DOHH2 (cell line): ENCODE measurements at regions not wholly inside any gene's neighbourhood (a gene's known extent, or its start where the extent isn't known, plus 50 kb on each side); places are given as distances from the start of the nearest gene placed in this dataset.

ENCODE experiments used
- H3F3A ChIP-seq: fragments of 200-600 bp; sonication (generic), shearing (Covaris generic); 2 replicates; pipeline ENCODE4 v1.6.0; 2016; ENCODE audit warnings: antibody characterized with exemption, mild to moderate bottlenecking; ENCODE audit not compliant: control insufficient read depth, insufficient read depth
- H3K27ac ChIP-seq: fragments of 200-600 bp; sonication (generic); 2 replicates; pipeline ENCODE4 v1.5.1; 2014; ENCODE audit warnings: low read depth, mild to moderate bottlenecking, low read length, moderate library complexity
- H3K27me3 ChIP-seq: fragments of 200-600 bp; sonication (generic); 2 replicates; pipeline ENCODE4 v1.6.1; 2014; ENCODE audit warnings: mild to moderate bottlenecking, low read length, mixed read lengths; ENCODE audit not compliant: control insufficient read depth
- H3K36me3 ChIP-seq: fragments of 200-600 bp; sonication (generic); 2 replicates; pipeline ENCODE4 v1.6.1; 2014; ENCODE audit warnings: mild to moderate bottlenecking, low read length, moderate library complexity, mixed read lengths; ENCODE audit not compliant: control insufficient read depth
- H3K4me1 ChIP-seq: fragments of 200-600 bp; sonication (generic); 2 replicates; pipeline ENCODE4 v1.6.1; 2014; ENCODE audit warnings: mild to moderate bottlenecking, low read length, mixed read lengths; ENCODE audit not compliant: control insufficient read depth
- H3K4me2 ChIP-seq: fragments of 200-600 bp; sonication (generic); 2 replicates; pipeline ENCODE4 v1.6.0; 2014; ENCODE audit warnings: mild to moderate bottlenecking, low read length, moderate library complexity
- H3K4me3 ChIP-seq: fragments of 200-600 bp; sonication (generic); 2 replicates; pipeline ENCODE4 v1.5.1; 2014; ENCODE audit warnings: mild to moderate bottlenecking, low read length, mixed read lengths
- H3K79me2 ChIP-seq: fragments of 200-600 bp; sonication (generic); 2 replicates; pipeline ENCODE4 v1.6.1; 2014; ENCODE audit warnings: mild to moderate bottlenecking, low read length, mixed read lengths; ENCODE audit not compliant: control insufficient read depth
- H3K9me2 ChIP-seq: fragments of 200-600 bp; sonication (generic); replicated peaks from 2 replicates; pipeline ENCODE4 v1.6.1; 2014; ENCODE audit warnings: mild to moderate bottlenecking, low read length, mixed read lengths; ENCODE audit not compliant: control insufficient read depth
- H3K9me3 ChIP-seq: fragments of 200-600 bp; sonication (generic); 2 replicates; pipeline ENCODE4 v1.6.1; 2014; ENCODE audit warnings: antibody characterized with exemption, low read length, mixed read lengths; ENCODE audit not compliant: control insufficient read depth, insufficient read depth
- H4K20me1 ChIP-seq: fragments of 200-600 bp; sonication (generic); 2 replicates; pipeline ENCODE4 v1.6.0; 2014; ENCODE audit warnings: low read depth, mild to moderate bottlenecking, antibody characterized with exemption, low read length, moderate library complexity; ENCODE audit not compliant: control insufficient read depth, insufficient read depth
- EZH2phosphoT487 ChIP-seq: fragments of 200-600 bp; sonication (generic); IDR thresholded peaks from 2 replicates; pipeline ENCODE4 v1.6.1; 2017; ENCODE audit warnings: borderline replicate concordance, mild to moderate bottlenecking, antibody characterized with exemption, low read length, moderate library complexity, mixed read lengths
- TF ChIP-seq, protein P1 (sequence below): fragments of 200-600 bp; sonication (generic); IDR thresholded peaks from one replicate; pipeline ENCODE4 v1.5.1; 2014; ENCODE audit warnings: antibody characterized with exemption, mild to moderate bottlenecking, low read depth, low read length; ENCODE audit not compliant: poor library complexity, severe bottlenecking

DNA sequence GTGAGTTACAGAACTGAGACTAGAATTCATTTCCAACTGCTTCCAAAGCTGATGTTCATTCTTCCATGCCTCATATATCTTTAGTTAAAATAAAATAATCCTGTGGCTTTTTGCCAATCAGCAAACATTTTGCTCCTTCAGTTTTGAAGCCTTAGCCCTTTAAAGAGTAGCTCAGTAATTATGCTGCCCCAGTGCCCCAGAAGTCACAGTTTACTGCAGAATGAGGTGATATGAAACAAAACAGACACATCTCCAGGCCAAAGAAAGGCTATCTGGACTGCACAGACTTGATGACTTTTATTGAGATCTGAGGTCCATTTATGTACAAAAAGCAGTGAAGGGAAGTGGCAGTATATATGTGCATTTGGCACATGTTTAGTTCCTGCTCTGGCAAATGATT, 285.8 kb upstream of the ZNF462 start:
- TF ChIP-seq, protein P1, sequence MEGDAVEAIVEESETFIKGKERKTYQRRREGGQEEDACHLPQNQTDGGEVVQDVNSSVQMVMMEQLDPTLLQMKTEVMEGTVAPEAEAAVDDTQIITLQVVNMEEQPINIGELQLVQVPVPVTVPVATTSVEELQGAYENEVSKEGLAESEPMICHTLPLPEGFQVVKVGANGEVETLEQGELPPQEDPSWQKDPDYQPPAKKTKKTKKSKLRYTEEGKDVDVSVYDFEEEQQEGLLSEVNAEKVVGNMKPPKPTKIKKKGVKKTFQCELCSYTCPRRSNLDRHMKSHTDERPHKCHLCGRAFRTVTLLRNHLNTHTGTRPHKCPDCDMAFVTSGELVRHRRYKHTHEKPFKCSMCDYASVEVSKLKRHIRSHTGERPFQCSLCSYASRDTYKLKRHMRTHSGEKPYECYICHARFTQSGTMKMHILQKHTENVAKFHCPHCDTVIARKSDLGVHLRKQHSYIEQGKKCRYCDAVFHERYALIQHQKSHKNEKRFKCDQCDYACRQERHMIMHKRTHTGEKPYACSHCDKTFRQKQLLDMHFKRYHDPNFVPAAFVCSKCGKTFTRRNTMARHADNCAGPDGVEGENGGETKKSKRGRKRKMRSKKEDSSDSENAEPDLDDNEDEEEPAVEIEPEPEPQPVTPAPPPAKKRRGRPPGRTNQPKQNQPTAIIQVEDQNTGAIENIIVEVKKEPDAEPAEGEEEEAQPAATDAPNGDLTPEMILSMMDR: no peak
- no peak for TF ChIP-seq EZH2phosphoT487
- no peak overlapping the region for H3K27ac ChIP-seq
- no peaks in the 10 kb centered on the region for H3K27me3 ChIP-seq
- no peaks in the 10 kb centered on the region for H3F3A ChIP-seq
- no peaks in the 10 kb centered on the region for H4K20me1 ChIP-seq
- H3K9me3 ChIP-seq: no peaks in the 10 kb centered on the region
- H3K4me1 ChIP-seq: no peaks in the 10 kb centered on the region
- H3K36me3 ChIP-seq: no peaks in the 10 kb centered on the region
- H3K4me3 ChIP-seq: no peak overlapping the region
- no peaks in the 10 kb centered on the region for H3K9me2 ChIP-seq
- no peaks in the 10 kb centered on the region for H3K79me2 ChIP-seq
- no peak overlapping the region for H3K4me2 ChIP-seq

DNA sequence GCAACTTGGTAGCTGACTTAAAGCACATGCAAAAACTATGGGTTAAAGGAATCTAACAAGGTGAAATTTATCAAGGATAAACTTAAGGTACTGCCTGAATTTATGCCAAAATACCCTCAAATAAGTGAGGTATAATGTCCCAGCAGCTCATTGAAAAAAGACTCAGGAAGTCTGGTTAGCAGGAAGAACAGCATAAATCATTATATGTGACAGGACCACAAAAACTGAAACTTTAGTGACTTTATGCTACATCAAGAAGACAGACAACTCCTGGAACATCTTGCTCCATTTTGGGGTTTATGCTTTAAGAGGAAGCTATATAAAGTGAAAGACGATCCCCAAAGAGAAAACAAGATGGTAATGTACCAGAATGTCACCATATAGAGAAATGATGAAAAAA, 282.4 kb upstream of the ZNF462 start:
- Histone ChIP-seq H3K36me3 (no peaks in the 10 kb centered on the region), H3F3A (no peaks in the 10 kb centered on the region), H3K4me2 (no peak overlapping the region), H3K9me2 (no peaks in the 10 kb centered on the region), H3K27me3 (no peaks in the 10 kb centered on the region), H4K20me1 (no peaks in the 10 kb centered on the region), H3K4me3 (no peak overlapping the region), H3K27ac (no peak overlapping the region), H3K79me2 (no peaks in the 10 kb centered on the region), H3K4me1 (no peaks in the 10 kb centered on the region), H3K9me3 (no peaks in the 10 kb centered on the region)
- TF ChIP-seq EZH2phosphoT487: no peak
- TF ChIP-seq, protein P1: no peak

DNA sequence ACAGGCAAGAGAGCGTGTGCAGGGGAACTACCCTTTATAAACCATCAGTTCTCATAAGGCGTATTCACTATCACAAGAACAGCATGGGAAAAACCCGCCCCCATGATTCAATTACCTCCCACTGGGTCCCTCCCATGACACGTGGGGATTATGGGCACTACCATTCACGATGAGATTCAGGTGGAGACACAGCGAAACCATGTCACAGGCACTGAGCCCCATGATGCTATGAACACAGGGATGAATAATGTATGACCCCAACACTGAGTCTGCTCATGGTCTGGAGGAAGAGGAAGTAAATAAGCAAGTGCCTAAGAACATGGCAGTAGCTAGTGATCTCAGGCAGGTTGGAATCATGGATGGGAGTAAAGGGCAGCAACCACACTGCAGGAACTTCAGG, 281.0 kb upstream of the ZNF462 start:
- H3K79me2 ChIP-seq: no peaks in the 10 kb centered on the region
- H3K4me1 ChIP-seq: no peaks in the 10 kb centered on the region
- no peaks in the 10 kb centered on the region for H3F3A ChIP-seq
- H3K36me3 ChIP-seq: no peaks in the 10 kb centered on the region
- H3K4me3 ChIP-seq: no peak overlapping the region
- no peak overlapping the region for H3K27ac ChIP-seq
- no peak overlapping the region for H3K4me2 ChIP-seq
- no peaks in the 10 kb centered on the region for H3K9me3 ChIP-seq
- H4K20me1 ChIP-seq: no peaks in the 10 kb centered on the region
- TF ChIP-seq EZH2phosphoT487: no peak
- TF ChIP-seq, protein P1: no peak
- H3K9me2 ChIP-seq: no peaks in the 10 kb centered on the region
- no peaks in the 10 kb centered on the region for H3K27me3 ChIP-seq

DNA sequence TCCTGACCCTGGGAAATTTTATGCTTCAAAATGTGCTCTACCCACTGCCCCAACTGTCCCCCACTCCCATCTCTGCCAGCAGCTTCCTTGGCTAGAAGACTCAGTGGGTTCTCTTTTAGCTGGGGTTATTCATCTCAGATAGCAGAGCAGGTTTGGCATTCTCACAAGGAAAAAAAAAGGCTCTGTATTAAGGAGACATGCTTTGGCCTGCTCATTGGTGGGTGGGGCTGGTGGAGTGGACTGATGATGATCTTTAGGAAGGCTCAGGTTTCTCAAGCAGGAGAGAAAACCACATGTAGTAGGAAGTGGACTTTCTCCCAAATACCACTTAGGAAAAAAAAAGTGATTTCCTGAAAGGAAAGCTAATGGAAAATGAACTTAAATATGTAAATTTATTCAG, 279.2 kb upstream of the ZNF462 start:
- H3K4me3 ChIP-seq: no peak overlapping the region

More for the DNA sequence above, 279.2 kb upstream of the ZNF462 start:
- TF ChIP-seq, protein P1: no peak
- no peak for TF ChIP-seq EZH2phosphoT487
- H3K9me2 ChIP-seq: no peaks in the 10 kb centered on the region
- no peaks in the 10 kb centered on the region for H3K79me2 ChIP-seq
- H3K27me3 ChIP-seq: no peaks in the 10 kb centered on the region
- no peaks in the 10 kb centered on the region for H3K9me3 ChIP-seq
- no peaks in the 10 kb centered on the region for H4K20me1 ChIP-seq
- no peak overlapping the region for H3K27ac ChIP-seq
- H3K36me3 ChIP-seq: no peaks in the 10 kb centered on the region
- no peak overlapping the region for H3K4me2 ChIP-seq
- no peaks in the 10 kb centered on the region for H3K4me1 ChIP-seq
- H3F3A ChIP-seq: no peaks in the 10 kb centered on the region
